HCT116 (cell line): ENCODE measurements at regions not wholly inside any gene's neighbourhood (a gene's known extent, or its start where the extent isn't known, plus 50 kb on each side); places are given as distances from the start of the nearest gene placed in this dataset.
A peak's percentile ranks its signal among the peaks of the same experiment; 100 is the strongest.

Experiments
- ATAC-seq: fragments of 200-7000 bp; cut with Tn5 transposase; 2 replicates; pipeline ENCODE4 v1.9.1; 2020; ENCODE audit warnings: mild to moderate bottlenecking, moderate library complexity
- BruUV-seq: library from RNA; stranded (reverse); fragments of 400-500 nt; replicated peaks from 2 replicates; lab custom pipeline; 2021; lab: Mats Ljungman, UMichigan
- CTCF ChIA-PET: fragments of 300-600 bp; sonication (Branson Sonifier 250); formaldehyde crosslinking; loops from one replicate; lab custom pipeline; 2021; ENCODE audit warnings: antibody characterized with exemption; lab: Charles Lee
- POLR2A ChIA-PET: fragments of 300-600, 350-600 bp; sonication (Branson Sonifier 250); formaldehyde crosslinking; loops from one replicate; lab custom pipeline; 2021; ENCODE audit warnings: antibody characterized with exemption; lab: Charles Lee
- RAD21 ChIA-PET, 2 experiments: fragments of 300-600 bp; sonication (Branson Sonifier 250); formaldehyde crosslinking; loops; one replicate each; lab custom pipeline; 2023; ENCODE audit warnings: low total read pairs in 2 of 2; ENCODE audit not compliant: uncharacterized antibody in 2 of 2, unreplicated experiment in 2 of 2, low non-redundant PET in 1 of 2; lab: Charles Lee
- DNase-seq: peaks from one replicate; pipeline ENCODE4 v3.0.0-alpha.2; 2010; ENCODE audit warnings: low read depth, low spot score
- H2AFZ ChIP-seq: fragments of 200-600 bp; shearing (Covaris generic), sonication (generic); 2 replicates; pipeline ENCODE4 v1.6.1; 2017; ENCODE audit warnings: low read depth, mixed run types, mixed read lengths, antibody characterized with exemption, low read length; ENCODE audit not compliant: poor library complexity, severe bottlenecking
- H3K27ac ChIP-seq: 2 replicates; pipeline ENCODE4 v1.5.1; 2012; ENCODE audit warnings: low read depth, low read length
- H3K27me3 ChIP-seq: fragments of 200-600 bp; sonication (generic); 2 replicates; pipeline ENCODE4 v1.6.1; 2016; ENCODE audit warnings: mixed run types, low read length, mixed read lengths; ENCODE audit not compliant: insufficient read depth
- H3K36me3 ChIP-seq, 2 experiments: fragments of 200-500 bp in 1 of 2; fragments of 200-600 bp in 1 of 2; sonication (Bioruptor generic) in 1 of 2; sonication (generic) in 1 of 2; 2 replicates each; pipeline versions ENCODE4 v1.5.1 to v1.6.1; 2014 to 2016; ENCODE audit warnings: low read length in 2 of 2, inconsistent platforms in 1 of 2, mixed read lengths in 1 of 2, mixed run types in 1 of 2; ENCODE audit not compliant: insufficient read depth in 2 of 2, control insufficient read depth in 1 of 2
- H3K4me1 ChIP-seq, 2 experiments: fragments of 200-600 bp in 1 of 2; sonication (generic) in 1 of 2; 2 replicates each; pipeline versions ENCODE4 v1.5.1 to v1.6.1; 2012 to 2017; ENCODE audit warnings: low read length in 2 of 2, inconsistent platforms in 1 of 2, mild to moderate bottlenecking in 1 of 2, mixed read lengths in 1 of 2, mixed run types in 1 of 2, moderate library complexity in 1 of 2; ENCODE audit not compliant: insufficient read depth in 2 of 2, control insufficient read depth in 1 of 2
- H3K4me2 ChIP-seq: fragments of 200-600 bp; sonication (generic); 2 replicates; pipeline ENCODE4 v1.6.1; 2017; ENCODE audit warnings: mixed run types, low read length, mixed read lengths
- H3K4me3 ChIP-seq, 2 experiments: fragments of 200-600 bp in 1 of 2; sonication (generic) in 1 of 2; replicated peaks in 1 of 2; 2 replicates each; pipeline ENCODE4 v1.5.1; 2011 to 2016; ENCODE audit warnings: low read length in 2 of 2, control low read depth in 1 of 2, low read depth in 1 of 2, mild to moderate bottlenecking in 1 of 2, mixed read lengths in 1 of 2, mixed run types in 1 of 2
- H3K79me2 ChIP-seq: fragments of 200-600 bp; sonication (generic); 2 replicates; pipeline ENCODE4 v1.6.1; 2017; ENCODE audit warnings: mild to moderate bottlenecking, mixed run types, low read length, moderate library complexity, mixed read lengths; ENCODE audit not compliant: insufficient read depth
- H3K9ac ChIP-seq: fragments of 200-600 bp; sonication (generic); 2 replicates; pipeline ENCODE4 v1.6.1; 2016; ENCODE audit warnings: low read length, mixed read lengths
- H3K9me2 ChIP-seq: fragments of 200-600 bp; sonication (generic), shearing (Covaris generic); 2 replicates; pipeline ENCODE4 v1.6.1; 2017; ENCODE audit warnings: mixed run types, mild to moderate bottlenecking, moderate library complexity; ENCODE audit not compliant: insufficient read depth
- H3K9me3 ChIP-seq, 2 experiments: fragments of 200-500 bp in 1 of 2; fragments of 200-600 bp in 1 of 2; sonication (Bioruptor generic) in 1 of 2; sonication (generic) in 1 of 2; 2 replicates each; pipeline ENCODE4 v1.6.1; 2014 to 2017; ENCODE audit warnings: low read length in 2 of 2, mixed read lengths in 2 of 2, inconsistent platforms in 1 of 2, low read depth in 1 of 2, mild to moderate bottlenecking in 1 of 2, mixed run types in 1 of 2, moderate library complexity in 1 of 2; ENCODE audit not compliant: control insufficient read depth in 1 of 2, insufficient read depth in 1 of 2
- H4K20me1 ChIP-seq: fragments of 200-600 bp; sonication (generic), shearing (Covaris generic); 2 replicates; pipeline ENCODE4 v1.6.1; 2017; ENCODE audit warnings: mixed run types, mild to moderate bottlenecking, moderate library complexity; ENCODE audit not compliant: insufficient read depth
- CBX3 ChIP-seq: IDR thresholded peaks from 2 replicates; pipeline ENCODE4 v1.6.1; 2012; ENCODE audit warnings: low read depth
- CEBPB ChIP-seq: IDR thresholded peaks from 2 replicates; pipeline ENCODE4 v1.6.1; 2012; ENCODE audit warnings: low read depth
- JUND ChIP-seq: IDR thresholded peaks from 2 replicates; pipeline ENCODE4 v1.6.1; 2012
- MAX ChIP-seq: IDR thresholded peaks from 2 replicates; pipeline ENCODE4 v1.6.1; 2012
- POLR2AphosphoS5 ChIP-seq: IDR thresholded peaks from 2 replicates; pipeline ENCODE4 v1.6.1; 2011; ENCODE audit warnings: mild to moderate bottlenecking, low read depth, low read length, moderate library complexity
- RAD21 ChIP-seq: IDR thresholded peaks from 2 replicates; pipeline ENCODE4 v1.6.1; 2012; ENCODE audit warnings: low read depth, mild to moderate bottlenecking
- SP1 ChIP-seq: IDR thresholded peaks from 2 replicates; pipeline ENCODE4 v1.6.1; 2012; ENCODE audit warnings: low read depth
- ZFX ChIP-seq: fragments of 450-650 bp; IDR thresholded peaks from 2 replicates; pipeline ENCODE4 v1.6.1; 2017
- intact Hi-C: fragments of 100-400 bp; cut with micrococcal nuclease; formaldehyde crosslinking; loops from 2 replicates; pipeline ENCODE4 v1.10.0; 2022
- TF ChIP-seq, protein P1 (sequence below), 3 experiments: fragments of 200-600 bp in 1 of 3; sonication (generic) in 1 of 3; IDR thresholded peaks in 2 of 3; conservative IDR thresholded peaks in 1 of 3; 2 replicates each; pipeline ENCODE4 v1.5.1; 2012 to 2017; ENCODE audit warnings: low read depth in 2 of 3, low read length in 2 of 3, antibody characterized with exemption in 1 of 3, borderline replicate concordance in 1 of 3, control low read depth in 1 of 3, mild to moderate bottlenecking in 1 of 3, mixed read lengths in 1 of 3, mixed run types in 1 of 3, moderate library complexity in 1 of 3; ENCODE audit not compliant: insufficient read depth in 1 of 3

DNA sequence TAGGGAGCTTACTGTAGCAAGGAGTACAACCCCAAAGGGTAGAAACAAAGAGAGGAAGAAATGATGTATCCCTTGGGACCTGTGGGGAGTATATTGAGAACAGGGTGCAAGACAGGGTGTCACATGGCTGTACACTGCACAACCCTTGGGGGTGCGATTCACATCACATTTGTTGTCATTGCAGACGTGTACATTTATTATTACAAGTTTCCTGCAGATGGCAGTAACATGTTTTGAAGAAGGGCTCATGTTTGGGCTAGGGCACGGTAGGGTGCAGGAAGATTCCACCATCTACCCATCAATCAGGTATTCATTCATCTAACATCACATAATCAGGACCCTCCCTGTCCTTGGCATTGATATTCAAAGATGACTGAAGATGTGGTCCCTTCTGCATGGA is 62.5 kb downstream of the NDUFS5 start:
- Histone ChIP-seq H4K20me1 (no peaks in the 10 kb centered on the region), H3K4me3 (no peak overlapping the region), H3K27me3 (no peaks in the 10 kb centered on the region), H3K4me1 (peaks cover 0 to 16% of the 10 kb centered on the region in 2 experiments; a peak in 2 of 4 replicates), H3K9ac (no peak overlapping the region), H3K9me2 (no peaks in the 10 kb centered on the region), H3K4me2 (no peak overlapping the region), H2AFZ (no peak overlapping the region), H3K36me3 (no peaks in the 10 kb centered on the region), H3K27ac (no peak overlapping the region), H3K79me2 (no peaks in the 10 kb centered on the region), H3K9me3 (no peaks in the 10 kb centered on the region)
- ATAC-seq (peak; percentile 42; the same call in 1 of the 2 replicates), DNase-seq (no peak)
- no TSS peak for BruUV-seq
- RAD21 ChIA-PET = no interaction called here
- TF ChIP-seq JUND = no peak
- TF ChIP-seq RAD21 = peak; percentile 19; the same call in 1 of the 2 replicates
- TF ChIP-seq, protein P1, sequence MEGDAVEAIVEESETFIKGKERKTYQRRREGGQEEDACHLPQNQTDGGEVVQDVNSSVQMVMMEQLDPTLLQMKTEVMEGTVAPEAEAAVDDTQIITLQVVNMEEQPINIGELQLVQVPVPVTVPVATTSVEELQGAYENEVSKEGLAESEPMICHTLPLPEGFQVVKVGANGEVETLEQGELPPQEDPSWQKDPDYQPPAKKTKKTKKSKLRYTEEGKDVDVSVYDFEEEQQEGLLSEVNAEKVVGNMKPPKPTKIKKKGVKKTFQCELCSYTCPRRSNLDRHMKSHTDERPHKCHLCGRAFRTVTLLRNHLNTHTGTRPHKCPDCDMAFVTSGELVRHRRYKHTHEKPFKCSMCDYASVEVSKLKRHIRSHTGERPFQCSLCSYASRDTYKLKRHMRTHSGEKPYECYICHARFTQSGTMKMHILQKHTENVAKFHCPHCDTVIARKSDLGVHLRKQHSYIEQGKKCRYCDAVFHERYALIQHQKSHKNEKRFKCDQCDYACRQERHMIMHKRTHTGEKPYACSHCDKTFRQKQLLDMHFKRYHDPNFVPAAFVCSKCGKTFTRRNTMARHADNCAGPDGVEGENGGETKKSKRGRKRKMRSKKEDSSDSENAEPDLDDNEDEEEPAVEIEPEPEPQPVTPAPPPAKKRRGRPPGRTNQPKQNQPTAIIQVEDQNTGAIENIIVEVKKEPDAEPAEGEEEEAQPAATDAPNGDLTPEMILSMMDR (IDR thresholded peaks at IDR 0.05 in 2 of 3, conservative IDR thresholded peaks at IDR 0.05 in 1 of 3; ENCODE audit: borderline replicate concordance in 1 of 3, insufficient read depth in 1 of 3, low read depth in 2 of 3, low read length in 2 of 3) = peak in 1 of 3 experiments; percentile 20; a peak in 1 of 6 replicates
- intact Hi-C loops = no loop called here
- CTCF ChIA-PET = interaction anchor here (1.0 to 1.7 kb wide), 2 partner anchors 8 to 10 kb away, joined by 4 to 6 read pairs; no protein-coding TSS in a partner anchor
- POLR2A ChIA-PET = no interaction called here

- intact Hi-C loops = loop anchor here (5.0 kb wide), 1 partner anchor 218 kb away; the partner anchor contains the start of gene MYCBP
- no peaks in the 10 kb centered on the region for H3K9me2 ChIP-seq
- no peaks in the 10 kb centered on the region for H3K27me3 ChIP-seq
- no peak overlapping the region for H3K27ac ChIP-seq
- H3K4me2 ChIP-seq = no peak overlapping the region
- TF ChIP-seq CBX3 (no peak), MAX (no peak), JUND (no peak), POLR2AphosphoS5 (no peak), ZFX (no peak), CEBPB (no peak), SP1 (no peak)
- TF ChIP-seq, protein P1 (IDR thresholded peaks at IDR 0.05 in 2 of 3, conservative IDR thresholded peaks at IDR 0.05 in 1 of 3; ENCODE audit: borderline replicate concordance in 1 of 3, insufficient read depth in 1 of 3, low read depth in 2 of 3, low read length in 2 of 3) = no peak
- TF ChIP-seq, all 23 proteins: peak for 0
- no peak overlapping the region for H3K4me3 ChIP-seq
- no TSS peak for BruUV-seq
- ChIA-PET RAD21 (no interaction called here), POLR2A (interaction anchor here (1.0 kb wide), 1 partner anchor 9 kb away, joined by 3 read pairs; no protein-coding TSS in a partner anchor), CTCF (interaction anchor here (1.7 to 2.7 kb wide), 2 partner anchors 9 to 448 kb away, joined by 6 to 11 read pairs; no protein-coding TSS in a partner anchor)
- peaks cover 0 to 16% of the 10 kb centered on the region in 2 experiments; a peak in 2 of 4 replicates for H3K4me1 ChIP-seq
- H4K20me1 ChIP-seq = no peaks in the 10 kb centered on the region
- ATAC-seq (no peak), DNase-seq (no peak)
- H2AFZ ChIP-seq = no peak overlapping the region
- no peaks in the 10 kb centered on the region for H3K79me2 ChIP-seq
- H3K36me3 ChIP-seq = no peaks in the 10 kb centered on the region
- no peaks in the 10 kb centered on the region for H3K9me3 ChIP-seq
- H3K9ac ChIP-seq = no peak overlapping the region
Observed at GRCh38 chr1:39089931-39090521, 63.9 kb downstream of the NDUFS5 start.
